Lower leg skin (tissue), 3 donors: ENCODE measurements at regions not wholly inside any gene's neighbourhood (a gene's known extent, or its start where the extent isn't known, plus 50 kb on each side); places are given as distances from the start of the nearest gene placed in this dataset.

Source experiments
- CTCF ChIP-seq, 3 donors: fragments of 450-650 bp; IDR thresholded peaks; one replicate each; pipeline ENCODE4 v1.5.1; 2016; ENCODE audit warnings: antibody characterized with exemption in 3 of 3, mild to moderate bottlenecking in 3 of 3, moderate library complexity in 2 of 3
- POLR2A ChIP-seq, 2 donors: fragments of 450-650 bp; IDR thresholded peaks; one replicate each; pipeline ENCODE4 v1.6.1; 2016 to 2017; ENCODE audit warnings: antibody characterized with exemption in 2 of 2, mild to moderate bottlenecking in 1 of 2, moderate library complexity in 1 of 2

GRCh38 chr6:164757451-164757850 lies 552.0 kb downstream of the C6orf118 start:
- TF ChIP-seq CTCF (IDR thresholded peaks at IDR 0.05) (no peak), POLR2A (IDR thresholded peaks at IDR 0.05) (no peak)
